ENCODE measurements at regions not wholly inside any gene's neighbourhood (a gene's known extent, or its start where the extent isn't known, plus 50 kb on each side); places are given as distances from the start of the nearest gene placed in this dataset.

DNA sequence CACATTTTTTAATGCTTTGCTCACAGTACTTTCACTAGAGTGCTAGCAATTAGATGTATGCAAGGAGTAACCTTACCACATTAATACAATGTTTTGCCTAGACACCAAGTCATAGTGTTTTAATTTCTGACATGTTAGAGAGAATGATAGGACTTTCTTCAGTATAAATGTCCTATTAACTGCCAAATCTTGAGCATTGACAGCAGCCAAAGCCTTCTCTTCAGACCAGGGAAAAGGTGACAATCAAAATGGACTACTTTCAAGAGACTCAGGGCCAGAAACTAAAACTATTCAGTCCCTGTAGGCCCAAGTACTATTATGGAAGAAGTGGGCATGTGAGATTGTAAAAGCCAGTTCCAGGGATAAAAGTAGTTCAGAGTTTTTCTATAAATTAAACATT is 201.4 kb upstream of the PCDH15 start:
- TF ChIP-seq, protein P1, sequence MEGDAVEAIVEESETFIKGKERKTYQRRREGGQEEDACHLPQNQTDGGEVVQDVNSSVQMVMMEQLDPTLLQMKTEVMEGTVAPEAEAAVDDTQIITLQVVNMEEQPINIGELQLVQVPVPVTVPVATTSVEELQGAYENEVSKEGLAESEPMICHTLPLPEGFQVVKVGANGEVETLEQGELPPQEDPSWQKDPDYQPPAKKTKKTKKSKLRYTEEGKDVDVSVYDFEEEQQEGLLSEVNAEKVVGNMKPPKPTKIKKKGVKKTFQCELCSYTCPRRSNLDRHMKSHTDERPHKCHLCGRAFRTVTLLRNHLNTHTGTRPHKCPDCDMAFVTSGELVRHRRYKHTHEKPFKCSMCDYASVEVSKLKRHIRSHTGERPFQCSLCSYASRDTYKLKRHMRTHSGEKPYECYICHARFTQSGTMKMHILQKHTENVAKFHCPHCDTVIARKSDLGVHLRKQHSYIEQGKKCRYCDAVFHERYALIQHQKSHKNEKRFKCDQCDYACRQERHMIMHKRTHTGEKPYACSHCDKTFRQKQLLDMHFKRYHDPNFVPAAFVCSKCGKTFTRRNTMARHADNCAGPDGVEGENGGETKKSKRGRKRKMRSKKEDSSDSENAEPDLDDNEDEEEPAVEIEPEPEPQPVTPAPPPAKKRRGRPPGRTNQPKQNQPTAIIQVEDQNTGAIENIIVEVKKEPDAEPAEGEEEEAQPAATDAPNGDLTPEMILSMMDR (IDR thresholded peaks at IDR 0.05; ENCODE audit: poor library complexity, severe bottlenecking), result no peak
- TF ChIP-seq POLR2AphosphoS5 (IDR thresholded peaks at IDR 0.05) (no peak), SMC3 (conservative IDR thresholded peaks at IDR 0.05; ENCODE audit: poor library complexity) (no peak), MXI1 (conservative IDR thresholded peaks at IDR 0.05; ENCODE audit: poor library complexity, severe bottlenecking) (no peak), EZH2 (IDR thresholded peaks at IDR 0.05; ENCODE audit: borderline replicate concordance, insufficient read depth, low read length, poor library complexity, severe bottlenecking) (no peak), EP300 (conservative IDR thresholded peaks at IDR 0.05; ENCODE audit: poor library complexity, severe bottlenecking) (no peak), TAF1 (IDR thresholded peaks at IDR 0.05; ENCODE audit: low read depth) (no peak), RAD21 (conservative IDR thresholded peaks at IDR 0.05) (no peak)
- TF ChIP-seq, protein P2, sequence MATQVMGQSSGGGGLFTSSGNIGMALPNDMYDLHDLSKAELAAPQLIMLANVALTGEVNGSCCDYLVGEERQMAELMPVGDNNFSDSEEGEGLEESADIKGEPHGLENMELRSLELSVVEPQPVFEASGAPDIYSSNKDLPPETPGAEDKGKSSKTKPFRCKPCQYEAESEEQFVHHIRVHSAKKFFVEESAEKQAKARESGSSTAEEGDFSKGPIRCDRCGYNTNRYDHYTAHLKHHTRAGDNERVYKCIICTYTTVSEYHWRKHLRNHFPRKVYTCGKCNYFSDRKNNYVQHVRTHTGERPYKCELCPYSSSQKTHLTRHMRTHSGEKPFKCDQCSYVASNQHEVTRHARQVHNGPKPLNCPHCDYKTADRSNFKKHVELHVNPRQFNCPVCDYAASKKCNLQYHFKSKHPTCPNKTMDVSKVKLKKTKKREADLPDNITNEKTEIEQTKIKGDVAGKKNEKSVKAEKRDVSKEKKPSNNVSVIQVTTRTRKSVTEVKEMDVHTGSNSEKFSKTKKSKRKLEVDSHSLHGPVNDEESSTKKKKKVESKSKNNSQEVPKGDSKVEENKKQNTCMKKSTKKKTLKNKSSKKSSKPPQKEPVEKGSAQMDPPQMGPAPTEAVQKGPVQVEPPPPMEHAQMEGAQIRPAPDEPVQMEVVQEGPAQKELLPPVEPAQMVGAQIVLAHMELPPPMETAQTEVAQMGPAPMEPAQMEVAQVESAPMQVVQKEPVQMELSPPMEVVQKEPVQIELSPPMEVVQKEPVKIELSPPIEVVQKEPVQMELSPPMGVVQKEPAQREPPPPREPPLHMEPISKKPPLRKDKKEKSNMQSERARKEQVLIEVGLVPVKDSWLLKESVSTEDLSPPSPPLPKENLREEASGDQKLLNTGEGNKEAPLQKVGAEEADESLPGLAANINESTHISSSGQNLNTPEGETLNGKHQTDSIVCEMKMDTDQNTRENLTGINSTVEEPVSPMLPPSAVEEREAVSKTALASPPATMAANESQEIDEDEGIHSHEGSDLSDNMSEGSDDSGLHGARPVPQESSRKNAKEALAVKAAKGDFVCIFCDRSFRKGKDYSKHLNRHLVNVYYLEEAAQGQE (IDR thresholded peaks at IDR 0.05; ENCODE audit: borderline replicate concordance), result no peak
- Histone ChIP-seq H3F3A (ENCODE audit: insufficient read depth, low read length, poor library complexity, severe bottlenecking) (no peaks in the 10 kb centered on the region), H3K4me3 (ENCODE audit: low read length) (no peak overlapping the region), H3K9me3 (ENCODE audit: low read length) (no peaks in the 10 kb centered on the region), H4K20me1 (ENCODE audit: insufficient read depth) (no peaks in the 10 kb centered on the region), H3K9me2 (ENCODE audit: insufficient read depth, low read length) (no peaks in the 10 kb centered on the region), H3K79me2 (replicated peaks; ENCODE audit: insufficient read depth, low read length) (no peaks in the 10 kb centered on the region), H2AFZ (ENCODE audit: low read depth, low read length) (no peak overlapping the region), H3K27ac (ENCODE audit: low read length) (no peak overlapping the region), H3K9ac (ENCODE audit: low read length) (no peak overlapping the region), H3K36me3 (ENCODE audit: insufficient read depth, low read length) (no peaks in the 10 kb centered on the region), H3K27me3 (ENCODE audit: insufficient read depth, low read depth, low read length) (no peaks in the 10 kb centered on the region), H3K4me2 (ENCODE audit: low read length) (no peak overlapping the region)

DNA sequence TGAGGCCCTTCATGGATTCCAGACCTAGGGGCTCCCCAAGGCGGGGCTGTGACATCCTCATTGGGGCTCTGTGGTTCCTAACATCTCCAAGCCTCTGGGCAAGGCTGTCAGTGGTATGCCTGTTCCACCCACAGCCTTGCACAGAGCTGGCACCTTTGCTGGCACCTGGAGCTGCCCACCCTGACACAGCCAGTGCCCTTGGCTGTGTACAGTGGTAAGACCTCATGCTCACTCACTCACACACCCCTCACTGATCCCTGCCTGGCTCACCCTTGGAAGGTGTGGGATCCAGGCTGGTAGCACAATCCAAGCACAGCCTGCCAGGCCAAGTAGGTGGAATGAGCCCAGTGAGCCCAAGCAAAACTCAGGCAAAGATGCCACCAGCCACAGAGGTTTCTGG is 200.4 kb upstream of the PCDH15 start:
- H3K27ac ChIP-seq (ENCODE audit: low read length), result no peak overlapping the region
- no peaks in the 10 kb centered on the region for H3K36me3 ChIP-seq (ENCODE audit: insufficient read depth, low read length)
- H3F3A ChIP-seq (ENCODE audit: insufficient read depth, low read length, poor library complexity, severe bottlenecking), result no peaks in the 10 kb centered on the region
- H3K9me2 ChIP-seq (ENCODE audit: insufficient read depth, low read length), result no peaks in the 10 kb centered on the region
- no peak overlapping the region for H2AFZ ChIP-seq (ENCODE audit: low read depth, low read length)
- TF ChIP-seq, protein P1 (IDR thresholded peaks at IDR 0.05; ENCODE audit: poor library complexity, severe bottlenecking), result no peak
- TF ChIP-seq MXI1 (conservative IDR thresholded peaks at IDR 0.05; ENCODE audit: poor library complexity, severe bottlenecking) (no peak), SMC3 (conservative IDR thresholded peaks at IDR 0.05; ENCODE audit: poor library complexity) (no peak), POLR2AphosphoS5 (IDR thresholded peaks at IDR 0.05) (no peak), TAF1 (IDR thresholded peaks at IDR 0.05; ENCODE audit: low read depth) (no peak), RAD21 (conservative IDR thresholded peaks at IDR 0.05) (no peak), EZH2 (IDR thresholded peaks at IDR 0.05; ENCODE audit: borderline replicate concordance, insufficient read depth, low read length, poor library complexity, severe bottlenecking) (no peak), EP300 (conservative IDR thresholded peaks at IDR 0.05; ENCODE audit: poor library complexity, severe bottlenecking) (no peak)
- TF ChIP-seq, protein P2 (IDR thresholded peaks at IDR 0.05; ENCODE audit: borderline replicate concordance), result no peak
- no peak overlapping the region for H3K4me3 ChIP-seq (ENCODE audit: low read length)
- no peaks in the 10 kb centered on the region for H3K9me3 ChIP-seq (ENCODE audit: low read length)
- no peaks in the 10 kb centered on the region for H3K79me2 ChIP-seq (replicated peaks; ENCODE audit: insufficient read depth, low read length)
- H3K4me2 ChIP-seq (ENCODE audit: low read length), result no peak overlapping the region
- H3K27me3 ChIP-seq (ENCODE audit: insufficient read depth, low read depth, low read length), result no peaks in the 10 kb centered on the region
- no peak overlapping the region for H3K9ac ChIP-seq (ENCODE audit: low read length)
- H4K20me1 ChIP-seq (ENCODE audit: insufficient read depth), result no peaks in the 10 kb centered on the region

Measured in neural cell (in vitro differentiated cells).